MM.1S (cell line): ENCODE measurements at regions not wholly inside any gene's neighbourhood (a gene's known extent, or its start where the extent isn't known, plus 50 kb on each side); places are given as distances from the start of the nearest gene placed in this dataset.

Source experiments
- EZH2phosphoT487 ChIP-seq: fragments of 300-600 bp; sonication (generic); IDR thresholded peaks from 2 replicates; pipeline ENCODE4 v1.6.1; 2018; ENCODE audit warnings: antibody characterized with exemption, low read length
- TF ChIP-seq, protein P1 (sequence below): fragments of 300-600 bp; sonication (generic); IDR thresholded peaks from 2 replicates; pipeline ENCODE4 v1.5.1; 2016; ENCODE audit warnings: antibody characterized with exemption, low read length, mixed read lengths

GRCh38 chr2:153644955-153645354 is 166.4 kb upstream of the RPRM start:
- TF ChIP-seq, protein P1, sequence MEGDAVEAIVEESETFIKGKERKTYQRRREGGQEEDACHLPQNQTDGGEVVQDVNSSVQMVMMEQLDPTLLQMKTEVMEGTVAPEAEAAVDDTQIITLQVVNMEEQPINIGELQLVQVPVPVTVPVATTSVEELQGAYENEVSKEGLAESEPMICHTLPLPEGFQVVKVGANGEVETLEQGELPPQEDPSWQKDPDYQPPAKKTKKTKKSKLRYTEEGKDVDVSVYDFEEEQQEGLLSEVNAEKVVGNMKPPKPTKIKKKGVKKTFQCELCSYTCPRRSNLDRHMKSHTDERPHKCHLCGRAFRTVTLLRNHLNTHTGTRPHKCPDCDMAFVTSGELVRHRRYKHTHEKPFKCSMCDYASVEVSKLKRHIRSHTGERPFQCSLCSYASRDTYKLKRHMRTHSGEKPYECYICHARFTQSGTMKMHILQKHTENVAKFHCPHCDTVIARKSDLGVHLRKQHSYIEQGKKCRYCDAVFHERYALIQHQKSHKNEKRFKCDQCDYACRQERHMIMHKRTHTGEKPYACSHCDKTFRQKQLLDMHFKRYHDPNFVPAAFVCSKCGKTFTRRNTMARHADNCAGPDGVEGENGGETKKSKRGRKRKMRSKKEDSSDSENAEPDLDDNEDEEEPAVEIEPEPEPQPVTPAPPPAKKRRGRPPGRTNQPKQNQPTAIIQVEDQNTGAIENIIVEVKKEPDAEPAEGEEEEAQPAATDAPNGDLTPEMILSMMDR = no peak
- TF ChIP-seq EZH2phosphoT487 = no peak
